ENCODE measurements at regions not wholly inside any gene's neighbourhood (a gene's known extent, or its start where the extent isn't known, plus 50 kb on each side); places are given as distances from the start of the nearest gene placed in this dataset.

DNA sequence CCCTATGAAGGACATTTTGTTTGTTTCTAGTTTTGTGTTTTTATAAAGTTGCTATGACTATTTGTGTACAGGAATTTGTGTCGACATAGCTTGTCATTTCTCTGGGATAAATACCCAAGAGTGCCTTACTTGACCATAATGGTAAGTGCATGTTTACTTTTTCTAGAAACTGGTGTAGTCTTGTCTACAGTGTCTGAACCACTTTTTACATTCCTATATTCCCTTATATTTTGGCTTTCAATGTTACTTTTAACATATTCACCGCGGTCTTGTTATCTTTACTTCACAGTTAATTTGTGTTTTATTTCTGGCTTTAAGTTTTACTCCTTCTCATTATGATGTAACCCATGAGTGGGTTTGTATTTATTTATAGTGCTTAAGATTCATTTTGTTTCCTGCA is 444.4 kb upstream of the RGS17 start:
- TF ChIP-seq ZFP30 (CRISPR knock-in tag; IDR thresholded peaks at IDR 0.05) (no peak), ZNF70 (CRISPR knock-in tag; IDR thresholded peaks at IDR 0.05) (no peak), RARB (CRISPR knock-in tag; IDR thresholded peaks at IDR 0.05) (no peak), ZC3H10 (CRISPR knock-in tag; IDR thresholded peaks at IDR 0.05) (no peak), ZNF565 (CRISPR knock-in tag; conservative IDR thresholded peaks at IDR 0.05; ENCODE audit: low read depth) (no peak), CSDC2 (CRISPR knock-in tag; IDR thresholded peaks at IDR 0.05) (no peak)
- TF ChIP-seq, protein P1, sequence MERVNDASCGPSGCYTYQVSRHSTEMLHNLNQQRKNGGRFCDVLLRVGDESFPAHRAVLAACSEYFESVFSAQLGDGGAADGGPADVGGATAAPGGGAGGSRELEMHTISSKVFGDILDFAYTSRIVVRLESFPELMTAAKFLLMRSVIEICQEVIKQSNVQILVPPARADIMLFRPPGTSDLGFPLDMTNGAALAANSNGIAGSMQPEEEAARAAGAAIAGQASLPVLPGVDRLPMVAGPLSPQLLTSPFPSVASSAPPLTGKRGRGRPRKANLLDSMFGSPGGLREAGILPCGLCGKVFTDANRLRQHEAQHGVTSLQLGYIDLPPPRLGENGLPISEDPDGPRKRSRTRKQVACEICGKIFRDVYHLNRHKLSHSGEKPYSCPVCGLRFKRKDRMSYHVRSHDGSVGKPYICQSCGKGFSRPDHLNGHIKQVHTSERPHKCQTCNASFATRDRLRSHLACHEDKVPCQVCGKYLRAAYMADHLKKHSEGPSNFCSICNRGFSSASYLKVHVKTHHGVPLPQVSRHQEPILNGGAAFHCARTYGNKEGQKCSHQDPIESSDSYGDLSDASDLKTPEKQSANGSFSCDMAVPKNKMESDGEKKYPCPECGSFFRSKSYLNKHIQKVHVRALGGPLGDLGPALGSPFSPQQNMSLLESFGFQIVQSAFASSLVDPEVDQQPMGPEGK (CRISPR knock-in tag; IDR thresholded peaks at IDR 0.05; ENCODE audit: borderline replicate concordance), result no peak
